ENCODE measurements at regions not wholly inside any gene's neighbourhood (a gene's known extent, or its start where the extent isn't known, plus 50 kb on each side); places are given as distances from the start of the nearest gene placed in this dataset.
"Not testable (repeated sequence)": the region's sequence is repeated elsewhere in the genome, so short reads cannot be mapped to it uniquely, and the experiment has no call there.

DNA sequence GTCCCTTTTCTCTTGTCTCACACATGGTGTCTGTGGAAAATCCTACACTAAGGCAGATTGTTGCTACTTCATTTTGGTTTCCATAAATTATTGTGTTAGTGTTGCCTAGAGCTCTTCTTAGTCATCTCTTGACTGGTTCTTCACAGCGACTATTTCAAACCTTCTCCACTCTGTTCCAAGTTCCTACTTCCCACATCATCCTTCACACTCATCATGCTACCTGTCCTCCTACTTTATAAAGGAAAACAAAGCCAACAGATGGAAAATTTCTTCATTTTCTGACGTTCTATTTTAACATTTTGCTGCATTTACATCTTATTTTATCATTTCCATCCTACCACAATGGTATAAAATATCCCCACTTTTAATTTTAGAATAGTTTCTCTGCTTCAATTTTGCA lies 614.1 kb downstream of the LMO7 start:
- intact Hi-C loops (cut with DNase I): no loop called here
- Histone ChIP-seq H3K27me3 (no peaks in the 10 kb centered on the region), H3K4me3 (no peak overlapping the region), H3K27ac (no peak overlapping the region), H3K36me3 (no peaks in the 10 kb centered on the region), H3K9me3 (no peaks in the 10 kb centered on the region), H3K4me1 (ENCODE audit: insufficient read depth) (no peaks in the 10 kb centered on the region)
- DNase-seq: no peak
- no peak for TF ChIP-seq POLR2A (IDR thresholded peaks at IDR 0.05)
- no peak for TF ChIP-seq EP300 (IDR thresholded peaks at IDR 0.05)
- TF ChIP-seq, protein P1, sequence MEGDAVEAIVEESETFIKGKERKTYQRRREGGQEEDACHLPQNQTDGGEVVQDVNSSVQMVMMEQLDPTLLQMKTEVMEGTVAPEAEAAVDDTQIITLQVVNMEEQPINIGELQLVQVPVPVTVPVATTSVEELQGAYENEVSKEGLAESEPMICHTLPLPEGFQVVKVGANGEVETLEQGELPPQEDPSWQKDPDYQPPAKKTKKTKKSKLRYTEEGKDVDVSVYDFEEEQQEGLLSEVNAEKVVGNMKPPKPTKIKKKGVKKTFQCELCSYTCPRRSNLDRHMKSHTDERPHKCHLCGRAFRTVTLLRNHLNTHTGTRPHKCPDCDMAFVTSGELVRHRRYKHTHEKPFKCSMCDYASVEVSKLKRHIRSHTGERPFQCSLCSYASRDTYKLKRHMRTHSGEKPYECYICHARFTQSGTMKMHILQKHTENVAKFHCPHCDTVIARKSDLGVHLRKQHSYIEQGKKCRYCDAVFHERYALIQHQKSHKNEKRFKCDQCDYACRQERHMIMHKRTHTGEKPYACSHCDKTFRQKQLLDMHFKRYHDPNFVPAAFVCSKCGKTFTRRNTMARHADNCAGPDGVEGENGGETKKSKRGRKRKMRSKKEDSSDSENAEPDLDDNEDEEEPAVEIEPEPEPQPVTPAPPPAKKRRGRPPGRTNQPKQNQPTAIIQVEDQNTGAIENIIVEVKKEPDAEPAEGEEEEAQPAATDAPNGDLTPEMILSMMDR (IDR thresholded peaks at IDR 0.05): no peak
- WGBS, 3 donors: 46 to 57% (median 51%) methylated on average over 2 of the region's 2 CpGs

DNA sequence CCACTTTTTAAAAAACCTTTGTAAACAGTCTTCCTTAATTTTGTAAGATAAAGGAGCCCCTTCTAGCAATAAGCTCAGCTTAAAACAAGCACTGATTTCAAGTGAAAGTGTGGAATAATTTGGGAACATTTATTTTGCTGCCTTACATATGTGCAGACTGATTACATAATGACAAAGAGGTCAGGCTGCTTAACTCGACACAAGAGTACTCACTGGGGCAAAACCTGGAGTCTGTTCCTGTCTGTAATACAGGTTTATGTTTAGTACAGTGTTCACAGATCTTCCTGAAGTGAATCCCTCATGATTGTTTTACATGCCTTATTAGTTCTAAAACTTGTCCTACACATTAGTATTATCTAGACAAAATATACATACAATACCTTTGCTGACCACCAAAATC lies 609.8 kb downstream of the LMO7 start:
- H3K27ac ChIP-seq: no peak overlapping the region
- no peaks in the 10 kb centered on the region for H3K9me3 ChIP-seq
- H3K36me3 ChIP-seq: no peaks in the 10 kb centered on the region
- no peak for DNase-seq
- no peaks in the 10 kb centered on the region for H3K4me1 ChIP-seq (ENCODE audit: insufficient read depth)
- WGBS, 3 donors: 30 to 50% (median 45%) methylated on average over 1 of the region's 1 CpG
- TF ChIP-seq, protein P1 (IDR thresholded peaks at IDR 0.05): no peak
- TF ChIP-seq EP300 (IDR thresholded peaks at IDR 0.05): no peak
- no peak for TF ChIP-seq POLR2A (IDR thresholded peaks at IDR 0.05)
- intact Hi-C loops (cut with DNase I): no loop called here
- no peak overlapping the region for H3K4me3 ChIP-seq
- H3K27me3 ChIP-seq: no peaks in the 10 kb centered on the region

DNA sequence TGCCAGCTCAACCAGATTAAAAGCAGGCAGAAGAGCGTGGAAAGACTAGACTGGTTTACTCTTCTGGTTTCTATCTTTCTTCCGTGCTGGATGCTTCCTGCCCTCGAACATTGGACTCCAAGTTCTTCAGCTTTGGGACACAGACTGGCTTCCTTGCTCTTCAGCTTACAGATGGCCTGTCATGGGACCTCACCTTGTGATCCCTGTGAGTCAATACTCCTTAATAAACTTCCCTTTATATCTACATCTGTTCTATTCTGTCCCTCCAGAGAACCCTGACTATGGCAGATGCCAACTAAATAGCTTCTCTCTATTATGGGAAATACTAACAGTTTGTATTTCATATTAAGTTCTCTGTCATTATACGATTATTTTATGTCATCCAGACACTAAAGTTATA lies 609.1 kb downstream of the LMO7 start:
- Histone ChIP-seq H3K4me3 (no peak overlapping the region), H3K9me3 (no peaks in the 10 kb centered on the region), H3K4me1 (ENCODE audit: insufficient read depth) (no peaks in the 10 kb centered on the region), H3K36me3 (no peaks in the 10 kb centered on the region), H3K27ac (no peak overlapping the region), H3K27me3 (no peaks in the 10 kb centered on the region)
- DNase-seq: no peak
- intact Hi-C loops (cut with DNase I): no loop called here
- WGBS, 3 donors: 59 to 70% (median 70%) methylated on average over 4 of the region's 4 CpGs
- TF ChIP-seq EP300 (IDR thresholded peaks at IDR 0.05) (no peak), POLR2A (IDR thresholded peaks at IDR 0.05) (no peak)
- TF ChIP-seq, protein P1 (IDR thresholded peaks at IDR 0.05): no peak

DNA sequence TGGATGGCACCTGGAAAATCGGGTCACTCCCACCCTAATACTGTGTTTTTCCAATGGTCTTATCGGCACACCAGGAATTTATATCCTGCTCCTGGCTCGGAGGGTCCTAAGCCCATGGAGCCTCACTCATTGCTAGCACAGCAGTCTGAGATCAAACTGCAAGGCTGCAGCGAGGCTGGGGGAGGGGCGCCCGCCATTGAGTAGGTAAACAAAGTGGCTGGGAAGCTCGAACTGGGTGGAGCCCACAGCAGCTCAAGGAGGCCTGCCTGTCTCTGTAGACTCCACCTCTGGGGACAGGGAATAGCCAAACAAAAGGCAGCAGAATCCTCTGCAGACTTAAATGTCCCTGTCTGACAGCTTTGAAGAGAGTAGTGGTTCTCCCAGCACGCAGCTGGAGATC lies 607.0 kb downstream of the LMO7 start:
- H3K4me3 ChIP-seq; H3K9me3 ChIP-seq; intact Hi-C loops (cut with DNase I); DNase-seq; H3K36me3 ChIP-seq; H3K4me1 ChIP-seq (ENCODE audit: insufficient read depth); H3K27ac ChIP-seq; H3K27me3 ChIP-seq: not testable (repeated sequence)
- 73 to 77% (median 77%) methylated on average over 7 to 8 of the region's 8 CpGs for WGBS, 3 donors

DNA sequence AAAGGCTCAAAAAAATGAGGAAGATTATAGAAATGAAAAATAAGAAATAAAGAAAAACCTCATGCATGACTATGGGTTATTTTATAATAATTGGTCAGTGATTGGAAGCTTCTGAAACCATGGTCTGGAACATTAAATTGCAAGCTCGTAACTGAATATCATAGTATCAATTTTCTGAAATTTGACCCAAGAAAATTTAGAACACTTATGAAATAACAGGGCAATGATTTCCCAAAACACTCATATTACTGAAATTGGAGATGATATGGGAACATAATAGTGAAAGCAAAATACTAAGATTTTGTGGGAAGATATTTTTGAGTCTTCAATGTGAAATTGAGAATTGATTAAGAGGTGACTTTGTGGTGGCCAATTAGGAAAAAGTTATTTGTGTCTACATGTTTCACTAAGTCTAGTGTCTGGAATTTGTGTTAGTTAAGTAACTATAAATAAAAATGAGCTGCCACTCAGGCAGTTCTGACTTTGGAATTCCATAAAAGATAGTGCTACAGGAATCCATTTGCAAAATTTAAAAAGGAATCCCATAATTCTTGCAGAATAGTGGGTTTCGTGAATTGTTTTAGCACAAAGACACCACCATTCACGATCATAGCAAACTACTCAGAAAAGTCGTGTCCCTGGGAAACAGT lies 603.0 kb downstream of the LMO7 start:
- TF ChIP-seq POLR2A (IDR thresholded peaks at IDR 0.05): no peak
- TF ChIP-seq, protein P1 (IDR thresholded peaks at IDR 0.05): no peak
- TF ChIP-seq EP300 (IDR thresholded peaks at IDR 0.05): no peak
- intact Hi-C loops (cut with DNase I): no loop called here
- H3K4me1 ChIP-seq (ENCODE audit: insufficient read depth): no peaks in the 10 kb centered on the region
- no peak overlapping the region for H3K4me3 ChIP-seq
- no peaks in the 10 kb centered on the region for H3K27me3 ChIP-seq
- WGBS, 3 donors: 89 to 93% (median 89%) methylated on average over 4 of the region's 4 CpGs
- no peaks in the 10 kb centered on the region for H3K36me3 ChIP-seq
- DNase-seq: no peak
- H3K9me3 ChIP-seq: no peaks in the 10 kb centered on the region
- H3K27ac ChIP-seq: no peak overlapping the region

Data from ovary (tissue), 7 donors.